IPS-20b (cell line): ENCODE measurements at regions not wholly inside any gene's neighbourhood (a gene's known extent, or its start where the extent isn't known, plus 50 kb on each side); places are given as distances from the start of the nearest gene placed in this dataset.
"Not testable (repeated sequence)": the region's sequence is repeated elsewhere in the genome, so short reads cannot be mapped to it uniquely, and the experiment has no call there.

Experiments used
- H3K27ac ChIP-seq: one replicate; pipeline ENCODE4 v1.5.1; 2013; ENCODE audit warnings: low read length
- H3K27me3 ChIP-seq: 2 replicates; pipeline ENCODE4 v1.6.1; 2013; ENCODE audit warnings: mild to moderate bottlenecking, low read length, inconsistent platforms; ENCODE audit not compliant: insufficient read depth
- H3K36me3 ChIP-seq: 2 replicates; pipeline ENCODE4 v1.6.1; 2013; ENCODE audit warnings: low read depth, mild to moderate bottlenecking, inconsistent platforms, low read length, moderate library complexity; ENCODE audit not compliant: insufficient read depth
- H3K4me1 ChIP-seq: 2 replicates; pipeline ENCODE4 v1.6.1; 2013; ENCODE audit warnings: mild to moderate bottlenecking, control low read depth, inconsistent platforms, low read length, moderate library complexity; ENCODE audit not compliant: insufficient read depth
- H3K4me3 ChIP-seq: 2 replicates; pipeline ENCODE4 v1.5.1; 2013; ENCODE audit warnings: mild to moderate bottlenecking, low read length, inconsistent platforms
- H3K9ac ChIP-seq: 2 replicates; pipeline ENCODE4 v1.6.1; 2013; ENCODE audit warnings: low read depth, mild to moderate bottlenecking, inconsistent platforms, low read length, moderate library complexity
- H3K9me3 ChIP-seq: 2 replicates; pipeline ENCODE4 v1.6.1; 2013; ENCODE audit warnings: mild to moderate bottlenecking, low read depth, low read length, inconsistent platforms; ENCODE audit not compliant: insufficient read depth

DNA sequence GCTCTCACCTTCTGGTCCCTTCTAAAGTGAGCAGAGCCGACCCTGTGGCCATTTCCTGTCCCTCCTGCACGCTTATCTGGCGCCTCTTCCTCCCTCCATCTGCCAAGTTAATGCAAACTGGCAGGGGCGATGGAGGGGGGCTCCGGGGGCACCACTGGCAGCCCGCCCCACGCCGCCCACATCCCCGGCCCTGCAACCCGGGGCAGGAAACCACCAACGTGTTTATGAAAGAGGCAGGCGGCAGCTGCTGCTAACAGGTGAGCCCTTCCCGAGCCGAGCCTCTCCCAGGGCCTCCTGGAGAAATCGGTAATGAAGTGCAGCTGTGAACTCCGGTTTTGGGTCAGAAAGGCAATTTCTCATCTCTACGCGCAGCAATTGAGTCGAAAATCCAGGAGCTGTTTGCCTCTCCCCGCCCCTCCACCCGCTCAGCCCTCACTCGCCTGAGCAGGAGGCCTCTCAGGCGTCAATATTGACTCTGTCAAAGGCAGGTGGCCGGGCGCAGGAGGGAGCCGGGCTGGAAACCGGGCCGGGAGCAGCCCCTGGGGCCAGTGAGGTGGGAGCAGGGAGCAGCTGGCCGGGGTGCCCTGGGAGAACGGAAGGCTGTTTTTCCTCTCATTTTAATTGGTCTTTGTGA, 164.4 kb upstream of the GSE1 start:
- H3K9me3 ChIP-seq = no peaks in the 10 kb centered on the region
- H3K36me3 ChIP-seq = no peaks in the 10 kb centered on the region
- H3K4me1 ChIP-seq = no peaks in the 10 kb centered on the region
- no peaks in the 10 kb centered on the region for H3K27me3 ChIP-seq
- no peak overlapping the region for H3K4me3 ChIP-seq
- no peak overlapping the region for H3K27ac ChIP-seq
- no peak overlapping the region for H3K9ac ChIP-seq

DNA sequence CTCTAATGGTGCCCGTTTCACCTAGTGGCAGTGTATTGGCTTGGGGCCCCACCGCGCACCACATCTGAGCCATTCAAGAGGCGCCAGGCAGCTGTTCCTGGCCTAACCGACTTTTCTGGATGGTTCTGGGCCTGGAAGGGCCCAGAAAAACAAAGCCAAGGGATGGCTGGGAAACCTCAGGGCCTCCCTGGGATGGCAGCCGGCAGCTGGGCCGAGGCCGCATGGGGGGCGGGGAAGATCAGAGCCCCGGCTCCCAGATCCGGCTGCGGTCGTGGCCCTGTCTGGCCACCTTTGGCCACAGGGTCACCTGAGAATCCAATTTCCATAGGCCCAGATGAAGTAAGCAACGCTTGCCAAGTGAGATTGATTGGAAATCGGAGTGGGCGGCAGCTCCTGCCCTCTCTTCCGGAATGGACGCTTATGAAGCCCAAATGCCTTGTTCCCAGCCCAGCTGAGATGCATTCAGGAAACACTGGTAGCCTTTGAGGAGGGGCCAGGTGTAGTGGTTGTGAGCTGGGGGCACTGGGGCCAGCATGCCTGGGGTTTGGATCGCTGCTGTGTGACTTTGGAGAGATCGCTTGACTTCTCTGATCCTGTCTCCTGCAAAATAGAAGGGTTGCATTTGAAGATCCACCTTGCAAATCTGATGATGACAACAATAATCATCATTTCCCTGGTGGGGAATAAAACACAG, 163.8 kb upstream of the GSE1 start:
- H3K9ac ChIP-seq = no peak overlapping the region
- no peaks in the 10 kb centered on the region for H3K36me3 ChIP-seq
- no peaks in the 10 kb centered on the region for H3K9me3 ChIP-seq
- no peak overlapping the region for H3K4me3 ChIP-seq
- H3K27me3 ChIP-seq = no peaks in the 10 kb centered on the region
- no peak overlapping the region for H3K27ac ChIP-seq
- H3K4me1 ChIP-seq = no peaks in the 10 kb centered on the region

DNA sequence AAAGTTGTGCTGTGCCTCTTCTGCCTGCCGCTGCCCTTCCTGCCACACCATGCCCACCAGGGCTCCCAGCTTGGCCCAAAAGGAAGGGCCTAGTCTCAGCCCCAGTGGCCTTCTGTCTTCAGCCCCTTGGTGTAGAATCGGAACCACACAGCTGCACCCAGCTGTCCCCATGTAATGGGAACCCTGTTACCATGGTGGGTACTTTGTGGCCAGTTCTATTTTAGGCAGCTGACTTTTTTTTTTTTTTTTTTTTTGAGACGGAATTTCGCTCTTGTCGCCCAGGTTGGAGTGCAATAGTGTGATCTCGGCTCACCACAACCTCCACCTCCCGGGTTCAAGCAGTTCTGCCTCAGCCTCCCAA, 163.3 kb upstream of the GSE1 start:
- Histone ChIP-seq H3K36me3 (no peaks in the 10 kb centered on the region), H3K27ac (no peak overlapping the region), H3K9ac (no peak overlapping the region), H3K4me3 (no peak overlapping the region), H3K27me3 (no peaks in the 10 kb centered on the region), H3K9me3 (no peaks in the 10 kb centered on the region), H3K4me1 (no peaks in the 10 kb centered on the region)

DNA sequence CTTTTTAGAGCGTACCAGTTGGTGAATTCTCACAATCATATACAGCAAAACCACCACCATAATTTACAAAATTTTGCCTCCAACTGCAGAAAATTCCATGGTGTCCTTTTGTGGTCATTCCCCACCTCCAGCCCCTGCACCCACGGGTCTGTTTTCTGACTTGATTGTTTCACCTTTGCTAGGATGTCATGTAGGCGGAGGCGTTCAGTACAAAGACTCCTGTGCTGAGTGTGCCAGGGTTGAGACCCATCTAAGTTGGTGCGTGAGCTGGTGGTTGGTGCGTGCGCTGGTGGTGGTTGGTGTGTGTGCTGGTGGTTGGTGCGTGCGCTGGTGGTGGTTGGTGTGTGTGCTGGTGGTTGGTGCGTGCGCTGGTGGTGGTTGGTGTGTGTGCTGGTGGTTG, 162.0 kb upstream of the GSE1 start:
- not testable (repeated sequence) for H3K4me1 ChIP-seq, H3K4me3 ChIP-seq, H3K9ac ChIP-seq, H3K9me3 ChIP-seq, H3K36me3 ChIP-seq, H3K27ac ChIP-seq
- H3K27me3 ChIP-seq = peaks cover 11% of the 10 kb centered on the region

GRCh38 chr16:85451641-85452363, 161.3 kb upstream of the GSE1 start:
- Histone ChIP-seq H3K27ac (no peak overlapping the region), H3K4me3 (no peak overlapping the region), H3K36me3 (no peaks in the 10 kb centered on the region), H3K9ac (no peak overlapping the region), H3K4me1 (peaks cover 3% of the 10 kb centered on the region; the same call in 1 of the 2 replicates), H3K27me3 (peaks cover 18% of the 10 kb centered on the region), H3K9me3 (no peaks in the 10 kb centered on the region)

DNA sequence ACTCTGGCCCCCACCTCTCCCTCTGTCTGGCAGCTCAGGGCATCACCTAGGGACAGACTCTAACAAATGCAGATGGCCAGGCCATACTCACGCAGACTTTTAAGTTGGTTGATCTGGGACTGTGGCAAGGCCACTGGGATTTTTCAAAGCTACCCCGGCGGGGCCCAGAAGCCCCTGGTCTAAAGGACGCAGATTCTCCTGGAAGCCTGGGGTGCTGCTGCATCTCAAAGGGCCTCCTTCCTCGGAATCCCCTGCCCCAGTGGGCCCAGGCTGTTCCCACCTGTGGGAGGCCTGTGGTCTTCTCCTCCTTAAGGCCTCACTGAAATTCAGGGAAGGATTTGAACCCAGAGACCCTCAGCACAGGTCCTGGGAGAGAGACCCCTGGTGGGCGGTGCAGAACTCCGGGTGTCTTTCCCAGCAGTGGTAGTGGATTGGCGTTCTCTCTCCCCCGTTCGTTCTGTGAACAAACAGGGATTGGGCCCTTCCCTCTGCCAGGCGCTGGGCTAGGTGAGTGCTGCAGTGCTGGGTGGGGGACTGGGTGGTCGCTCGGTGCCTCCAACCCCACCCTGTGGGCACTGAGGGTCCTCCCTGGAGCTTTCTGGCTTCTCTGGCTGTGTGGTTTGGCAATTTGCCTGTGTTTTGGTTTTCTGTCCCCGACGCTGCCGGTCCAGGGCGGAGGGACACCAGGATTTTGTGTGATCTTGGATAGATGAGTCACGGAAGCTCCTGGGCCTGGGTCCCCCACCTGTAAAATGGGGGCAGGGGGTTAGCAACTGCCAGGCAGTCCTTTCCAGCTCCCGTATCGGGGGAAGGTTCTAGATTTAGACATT, 160.5 kb upstream of the GSE1 start:
- peaks cover 3% of the 10 kb centered on the region; the same call in 1 of the 2 replicates for H3K4me1 ChIP-seq
- no peaks in the 10 kb centered on the region for H3K36me3 ChIP-seq
- H3K9ac ChIP-seq = no peak overlapping the region
- no peak overlapping the region for H3K4me3 ChIP-seq
- no peaks in the 10 kb centered on the region for H3K9me3 ChIP-seq
- H3K27ac ChIP-seq = no peak overlapping the region
- peaks cover 24% of the 10 kb centered on the region for H3K27me3 ChIP-seq

- Histone ChIP-seq H3K4me1 (peaks cover 3% of the 10 kb centered on the region; the same call in 1 of the 2 replicates), H3K4me3 (no peak overlapping the region), H3K9ac (no peak overlapping the region), H3K36me3 (no peaks in the 10 kb centered on the region), H3K9me3 (no peaks in the 10 kb centered on the region), H3K27ac (no peak overlapping the region), H3K27me3 (peaks cover 28% of the 10 kb centered on the region)
Observed at GRCh38 chr16:85453194-85453678, 159.9 kb upstream of the GSE1 start.

DNA sequence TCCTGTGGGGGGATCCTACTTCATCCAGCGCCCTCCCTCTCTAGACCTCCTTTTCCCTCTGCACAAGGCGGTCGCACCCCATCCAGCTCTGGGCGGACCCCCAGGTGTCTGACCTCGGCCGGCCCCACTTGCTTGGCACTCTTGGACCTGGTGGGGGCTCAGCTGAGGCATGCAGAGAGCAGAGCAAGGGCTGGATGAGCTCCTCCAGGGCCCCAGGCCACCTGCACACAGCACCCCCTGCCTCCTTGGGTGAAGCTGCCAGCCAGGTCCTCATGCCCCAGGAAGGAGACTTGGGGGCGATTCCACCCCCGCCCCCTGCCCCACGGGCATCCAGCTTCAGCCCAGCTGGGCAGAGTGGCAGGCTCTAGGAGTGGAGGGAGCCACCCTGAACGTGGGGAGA, 159.4 kb upstream of the GSE1 start:
- H3K9ac ChIP-seq = no peak overlapping the region

DNA sequence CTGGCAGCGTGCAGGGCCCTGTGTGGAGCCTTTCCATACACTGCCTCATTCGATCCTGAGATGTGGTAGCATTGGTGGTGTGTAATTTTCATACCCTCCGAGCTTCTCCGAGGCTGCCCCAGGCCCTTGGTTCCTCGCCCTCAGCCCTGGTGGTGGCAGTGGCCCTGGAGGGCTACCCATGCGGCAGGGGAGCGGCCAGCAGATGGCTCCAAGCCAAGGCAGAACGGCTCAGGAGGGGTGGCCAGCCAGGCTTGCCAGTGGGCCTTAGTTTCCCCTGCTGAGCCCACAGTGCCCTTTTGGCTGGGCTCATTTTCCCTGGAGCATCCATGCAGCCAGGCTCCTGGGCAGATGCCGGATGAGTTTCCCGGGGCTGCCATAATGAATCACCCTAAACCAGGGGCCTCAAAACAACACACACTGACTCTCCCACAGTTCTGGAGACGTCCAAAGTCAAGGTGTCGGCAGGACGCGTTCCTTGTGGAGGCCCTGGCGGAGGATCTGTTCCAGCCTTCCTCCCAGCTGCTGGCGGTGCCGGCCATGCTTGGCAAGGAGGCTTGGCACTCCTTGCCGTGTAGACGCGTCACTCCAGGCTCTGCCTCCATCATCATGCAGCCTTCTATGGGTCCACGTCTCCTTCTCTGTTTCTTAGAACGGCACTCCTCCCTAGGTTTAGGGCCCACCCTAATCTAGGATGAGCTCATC, 158.8 kb upstream of the GSE1 start:
- Histone ChIP-seq H3K9me3 (no peaks in the 10 kb centered on the region), H3K4me1 (peaks cover 3% of the 10 kb centered on the region; the same call in 1 of the 2 replicates), H3K27ac (no peak overlapping the region), H3K9ac (no peak overlapping the region), H3K4me3 (no peak overlapping the region), H3K36me3 (no peaks in the 10 kb centered on the region), H3K27me3 (peaks cover 33% of the 10 kb centered on the region)

More for the DNA sequence above, 159.4 kb upstream of the GSE1 start:
- Histone ChIP-seq H3K27me3 (peaks cover 28% of the 10 kb centered on the region), H3K9me3 (no peaks in the 10 kb centered on the region), H3K4me1 (peaks cover 3% of the 10 kb centered on the region; the same call in 1 of the 2 replicates), H3K36me3 (no peaks in the 10 kb centered on the region), H3K27ac (no peak overlapping the region), H3K4me3 (no peak overlapping the region)

GRCh38 chr16:85455534-85455933, 157.6 kb upstream of the GSE1 start:
- Histone ChIP-seq H3K27ac (no peak overlapping the region), H3K4me3 (no peak overlapping the region), H3K9ac (no peak overlapping the region), H3K36me3 (no peaks in the 10 kb centered on the region), H3K4me1 (peaks cover 11% of the 10 kb centered on the region; the same call in 1 of the 2 replicates), H3K27me3 (peaks cover 45% of the 10 kb centered on the region), H3K9me3 (no peaks in the 10 kb centered on the region)

DNA sequence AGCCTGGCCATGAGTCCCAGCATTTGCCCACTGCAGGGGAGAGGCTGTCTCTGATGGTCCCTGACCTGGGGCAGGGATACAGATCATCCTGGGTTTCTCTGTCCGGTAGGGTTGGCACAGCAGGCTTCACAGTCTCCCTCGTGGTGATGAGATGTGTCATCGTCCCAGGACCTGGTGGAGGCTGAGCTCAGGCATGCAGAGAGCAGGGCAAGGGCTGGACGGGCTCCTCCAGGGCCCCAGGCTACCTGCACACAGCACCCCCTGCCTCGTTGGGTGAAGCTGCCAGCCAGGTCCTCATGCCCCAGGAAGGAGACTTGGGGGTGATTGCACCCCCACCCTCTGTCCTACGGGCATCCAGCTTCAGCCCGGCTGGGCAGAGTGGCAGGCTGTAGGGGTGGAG, 155.8 kb upstream of the GSE1 start:
- H3K27ac ChIP-seq = no peak overlapping the region
- H3K9me3 ChIP-seq = no peaks in the 10 kb centered on the region
- no peak overlapping the region for H3K4me3 ChIP-seq
- H3K9ac ChIP-seq = no peak overlapping the region
- H3K4me1 ChIP-seq = peaks cover 22% of the 10 kb centered on the region; the same call in 1 of the 2 replicates
- no peaks in the 10 kb centered on the region for H3K36me3 ChIP-seq
- peaks cover 64% of the 10 kb centered on the region for H3K27me3 ChIP-seq
